Stimulated activated CD8-positive, alpha-beta memory T cell treated with anti-CD3 and anti-CD28 coated beads, Interleukin-12 subunit alpha, Interleukin-12 subunit beta, amount 100 ng/mL, for 24 hours (primary cell): ENCODE measurements at regions not wholly inside any gene's neighbourhood (a gene's known extent, or its start where the extent isn't known, plus 50 kb on each side); places are given as distances from the start of the nearest gene placed in this dataset.
"Not testable (repeated sequence)": the region's sequence is repeated elsewhere in the genome, so short reads cannot be mapped to it uniquely, and the experiment has no call there.

ENCODE experiments used
- DNase-seq: peaks from one replicate; pipeline ENCODE4 v3.0.0-alpha.2; 2020; ENCODE audit errors: extremely low read depth

- DNase-seq: not testable (repeated sequence)
These were observed 116.1 kb upstream of the GJE1 start for GRCh38 chr6:142016666-142017065.

- not testable (repeated sequence) for DNase-seq
These were observed 117.3 kb upstream of the GJE1 start for GRCh38 chr6:142015463-142015862.

GRCh38 chr6:142015011-142015410 lies 117.7 kb upstream of the GJE1 start:
- no peak for DNase-seq

GRCh38 chr6:142014515-142014914 lies 118.2 kb upstream of the GJE1 start:
- no peak for DNase-seq

GRCh38 chr6:142013875-142014495 lies 118.7 kb upstream of the GJE1 start:
- no peak for DNase-seq

GRCh38 chr6:142013287-142013686 lies 119.4 kb upstream of the GJE1 start:
- no peak for DNase-seq

- no peak for DNase-seq
These were observed 121.0 kb upstream of the GJE1 start for GRCh38 chr6:142011775-142012174.

- DNase-seq: no peak
These were observed 121.6 kb upstream of the GJE1 start for GRCh38 chr6:142011156-142011555.

- no peak for DNase-seq
These were observed 123.1 kb upstream of the GJE1 start for GRCh38 chr6:142009647-142010046.

GRCh38 chr6:142008781-142009180 lies 123.9 kb upstream of the GJE1 start:
- no peak for DNase-seq

GRCh38 chr6:142008016-142008735 lies 124.5 kb upstream of the GJE1 start:
- no peak for DNase-seq

- no peak for DNase-seq
These were observed 127.7 kb upstream of the GJE1 start for GRCh38 chr6:142005021-142005420.

GRCh38 chr6:142002825-142003405 lies 129.8 kb upstream of the GJE1 start:
- DNase-seq: no peak

- DNase-seq: no peak
These were observed 135.9 kb upstream of the GJE1 start for GRCh38 chr6:141996823-141997222.

- no peak for DNase-seq
These were observed 140.6 kb upstream of the GJE1 start for GRCh38 chr6:141992109-141992508.

- no peak for DNase-seq
These were observed 141.9 kb upstream of the GJE1 start for GRCh38 chr6:141990840-141991239.

GRCh38 chr6:141989706-141989959 lies 143.1 kb upstream of the GJE1 start:
- no peak for DNase-seq

GRCh38 chr6:141988954-141989705 lies 143.6 kb upstream of the GJE1 start:
- DNase-seq: no peak

- no peak for DNase-seq
These were observed 144.4 kb upstream of the GJE1 start for GRCh38 chr6:141988327-141988726.

- no peak for DNase-seq
These were observed 146.3 kb upstream of the GJE1 start for GRCh38 chr6:141986457-141986856.

- DNase-seq: no peak
These were observed 151.5 kb upstream of the GJE1 start for GRCh38 chr6:141981190-141981589.

- no peak for DNase-seq
These were observed 154.9 kb upstream of the GJE1 start for GRCh38 chr6:141977782-141978181.

GRCh38 chr6:141976994-141977393 lies 155.7 kb upstream of the GJE1 start:
- no peak for DNase-seq
